Neural crest cell (in vitro differentiated cells): ENCODE measurements at regions not wholly inside any gene's neighbourhood (a gene's known extent, or its start where the extent isn't known, plus 50 kb on each side); places are given as distances from the start of the nearest gene placed in this dataset.
"Not testable (repeated sequence)": the region's sequence is repeated elsewhere in the genome, so short reads cannot be mapped to it uniquely, and the experiment has no call there.

ENCODE experiments used
- DNase-seq: peaks from one replicate; pipeline ENCODE4 v3.0.0; 2021; ENCODE audit warnings: low read depth, mixed read lengths, low spot score
- H3K27ac Mint-ChIP-seq: one replicate; pipeline ENCODE4 v1.8.0; 2021; ENCODE audit warnings: mild to moderate bottlenecking, mixed read lengths; ENCODE audit not compliant: unreplicated experiment
- H3K27me3 Mint-ChIP-seq: 2 replicates; pipeline ENCODE4 v1.8.0; 2021; ENCODE audit warnings: low read depth, mild to moderate bottlenecking, mixed read lengths
- H3K36me3 Mint-ChIP-seq: 2 replicates; pipeline ENCODE4 v1.8.0; 2021; ENCODE audit warnings: low read depth, mild to moderate bottlenecking, mixed read lengths
- H3K4me1 Mint-ChIP-seq: 2 replicates; pipeline ENCODE4 v1.8.0; 2021; ENCODE audit warnings: mixed read lengths
- H3K4me3 Mint-ChIP-seq: one replicate; pipeline ENCODE4 v1.8.0; 2021; ENCODE audit warnings: mild to moderate bottlenecking, mixed read lengths
- H3K9me3 Mint-ChIP-seq: 2 replicates; pipeline ENCODE4 v1.8.0; 2021; ENCODE audit warnings: mixed read lengths
- TF ChIP-seq, protein P1 (sequence below): fragments of 200-600 bp; sonication (generic); conservative IDR thresholded peaks from 2 replicates; pipeline ENCODE4 v1.5.0; 2021; ENCODE audit warnings: antibody characterized with exemption, mild to moderate bottlenecking

DNA sequence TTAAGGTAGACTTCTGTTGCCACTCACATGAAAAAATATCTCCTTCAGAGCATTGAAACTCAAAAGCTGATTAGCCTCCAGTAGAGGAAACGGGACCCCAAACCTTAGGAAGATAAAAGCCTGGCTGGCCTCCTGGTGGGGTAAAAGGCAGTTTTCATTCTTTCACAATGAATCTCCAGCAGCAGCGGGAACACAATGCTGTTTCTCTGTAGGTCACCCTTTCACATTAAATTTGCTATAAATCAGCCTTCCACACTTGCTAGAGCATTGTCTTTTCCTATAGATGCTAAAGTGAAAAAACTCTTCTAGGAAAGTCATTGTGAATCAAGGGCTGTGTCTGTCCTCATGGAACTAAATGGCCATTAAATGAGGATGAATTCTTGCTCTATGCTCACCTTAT lies 207.3 kb upstream of the MAGEB2 start:
- H3K27ac Mint-ChIP-seq: no peak overlapping the region

GRCh38 chrX:30010471-30010870 lies 204.9 kb upstream of the MAGEB2 start:
- Mint-ChIP-seq H3K36me3 (no peaks in the 10 kb centered on the region), H3K4me3 (no peak overlapping the region), H3K27ac (no peak overlapping the region), H3K27me3 (no peaks in the 10 kb centered on the region), H3K9me3 (peaks cover 10% of the 10 kb centered on the region), H3K4me1 (peaks cover 14% of the 10 kb centered on the region)
- TF ChIP-seq, protein P1, sequence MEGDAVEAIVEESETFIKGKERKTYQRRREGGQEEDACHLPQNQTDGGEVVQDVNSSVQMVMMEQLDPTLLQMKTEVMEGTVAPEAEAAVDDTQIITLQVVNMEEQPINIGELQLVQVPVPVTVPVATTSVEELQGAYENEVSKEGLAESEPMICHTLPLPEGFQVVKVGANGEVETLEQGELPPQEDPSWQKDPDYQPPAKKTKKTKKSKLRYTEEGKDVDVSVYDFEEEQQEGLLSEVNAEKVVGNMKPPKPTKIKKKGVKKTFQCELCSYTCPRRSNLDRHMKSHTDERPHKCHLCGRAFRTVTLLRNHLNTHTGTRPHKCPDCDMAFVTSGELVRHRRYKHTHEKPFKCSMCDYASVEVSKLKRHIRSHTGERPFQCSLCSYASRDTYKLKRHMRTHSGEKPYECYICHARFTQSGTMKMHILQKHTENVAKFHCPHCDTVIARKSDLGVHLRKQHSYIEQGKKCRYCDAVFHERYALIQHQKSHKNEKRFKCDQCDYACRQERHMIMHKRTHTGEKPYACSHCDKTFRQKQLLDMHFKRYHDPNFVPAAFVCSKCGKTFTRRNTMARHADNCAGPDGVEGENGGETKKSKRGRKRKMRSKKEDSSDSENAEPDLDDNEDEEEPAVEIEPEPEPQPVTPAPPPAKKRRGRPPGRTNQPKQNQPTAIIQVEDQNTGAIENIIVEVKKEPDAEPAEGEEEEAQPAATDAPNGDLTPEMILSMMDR: no peak
- DNase-seq: no peak

More for the DNA sequence above, 207.3 kb upstream of the MAGEB2 start:
- H3K9me3 Mint-ChIP-seq: peaks cover 5% of the 10 kb centered on the region
- H3K27me3 Mint-ChIP-seq: no peaks in the 10 kb centered on the region
- no peak overlapping the region for H3K4me3 Mint-ChIP-seq
- H3K4me1 Mint-ChIP-seq: peaks cover 18% of the 10 kb centered on the region
- DNase-seq: no peak
- TF ChIP-seq, protein P1: no peak
- no peaks in the 10 kb centered on the region for H3K36me3 Mint-ChIP-seq

- no peak for DNase-seq
- TF ChIP-seq, protein P1: no peak
- Mint-ChIP-seq H3K36me3 (no peaks in the 10 kb centered on the region), H3K9me3 (peaks cover 10% of the 10 kb centered on the region), H3K27me3 (no peaks in the 10 kb centered on the region), H3K4me1 (no peaks in the 10 kb centered on the region), H3K4me3 (no peak overlapping the region), H3K27ac (no peak overlapping the region)
Observed at GRCh38 chrX:30015440-30015839, 199.9 kb upstream of the MAGEB2 start.

GRCh38 chrX:30027636-30028035 lies 187.7 kb upstream of the MAGEB2 start:
- TF ChIP-seq, protein P1: no peak
- Mint-ChIP-seq H3K36me3 (no peaks in the 10 kb centered on the region), H3K4me1 (peaks cover 7% of the 10 kb centered on the region), H3K4me3 (no peak overlapping the region), H3K27ac (peak overlapping the region; percentile 14), H3K27me3 (no peaks in the 10 kb centered on the region), H3K9me3 (peaks cover 2% of the 10 kb centered on the region)
- DNase-seq: no peak

DNA sequence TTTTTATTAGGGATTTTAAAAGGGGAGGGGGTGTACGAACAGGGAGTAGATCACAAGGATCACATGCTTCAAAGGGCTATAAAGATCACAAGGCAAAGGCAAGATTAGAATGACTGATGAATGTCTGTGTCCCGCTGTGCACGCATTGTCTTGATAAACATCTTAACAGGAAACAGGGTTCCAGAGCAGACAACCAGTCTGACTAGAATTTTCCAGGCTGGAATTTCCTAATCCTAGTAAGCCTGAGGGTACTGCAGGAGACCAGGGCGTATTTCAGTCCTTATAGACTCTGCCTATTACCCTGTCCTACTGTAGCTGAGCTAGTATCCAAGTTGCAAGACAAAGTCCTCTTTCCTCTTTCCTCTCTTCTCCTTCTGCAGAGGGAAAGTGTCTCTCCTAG lies 179.0 kb upstream of the MAGEB2 start:
- H3K36me3 Mint-ChIP-seq, H3K9me3 Mint-ChIP-seq, H3K4me1 Mint-ChIP-seq, DNase-seq, H3K27ac Mint-ChIP-seq, H3K27me3 Mint-ChIP-seq, H3K4me3 Mint-ChIP-seq: not testable (repeated sequence)

GRCh38 chrX:30039768-30040167 lies 175.6 kb upstream of the MAGEB2 start:
- no peak for DNase-seq
- Mint-ChIP-seq H3K27ac (no peak overlapping the region), H3K4me3 (no peak overlapping the region), H3K9me3 (peaks cover 2% of the 10 kb centered on the region), H3K27me3 (no peaks in the 10 kb centered on the region), H3K36me3 (peaks cover under 1% of the 10 kb centered on the region), H3K4me1 (no peaks in the 10 kb centered on the region)
- TF ChIP-seq, protein P1: no peak
